Adrenal gland (tissue), 5 donors: ENCODE measurements at regions not wholly inside any gene's neighbourhood (a gene's known extent, or its start where the extent isn't known, plus 50 kb on each side); places are given as distances from the start of the nearest gene placed in this dataset.

Source experiments
- POLR2A ChIP-seq, 2 donors: fragments of 450-650 bp; IDR thresholded peaks; one replicate each; pipeline ENCODE4 v1.6.1; 2017; ENCODE audit warnings: antibody characterized with exemption in 2 of 2, mild to moderate bottlenecking in 2 of 2, moderate library complexity in 1 of 2
- TF ChIP-seq, protein P1 (sequence below), 6 experiments: fragments of 450-650 bp in 4 of 6; fragments of 200-600 bp in 2 of 6; sonication (generic) in 1 of 6; IDR thresholded peaks; 1 replicate in 5 of 6; 2 replicates in 1 of 6; pipeline versions ENCODE4 v1.5.1 to v1.8.0; 2016 to 2021; ENCODE audit warnings: antibody characterized with exemption in 6 of 6, mild to moderate bottlenecking in 2 of 6, moderate library complexity in 1 of 6
- donor health status: DM: no; HTN: no; CAD: no.

DNA sequence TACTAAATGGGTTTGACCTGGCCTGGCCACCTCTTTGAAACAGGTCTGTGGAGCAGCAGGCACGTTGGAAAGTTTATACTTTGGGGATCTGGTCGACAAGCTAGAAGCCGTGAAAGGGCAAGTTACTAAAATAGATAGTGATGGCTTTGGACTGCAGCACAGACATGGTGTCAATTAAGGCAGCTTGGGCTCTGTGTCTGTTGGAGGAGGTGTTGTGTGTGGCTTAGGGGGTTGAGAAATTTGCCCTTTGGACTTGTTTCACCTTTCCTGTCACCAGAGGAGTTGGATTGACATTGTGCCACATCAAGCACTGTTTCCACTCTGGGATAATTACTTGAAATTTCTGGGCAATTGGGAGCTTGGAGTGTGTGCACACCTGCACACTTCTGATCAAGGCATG, 251.8 kb upstream of the MKI67 start:
- TF ChIP-seq, protein P1, sequence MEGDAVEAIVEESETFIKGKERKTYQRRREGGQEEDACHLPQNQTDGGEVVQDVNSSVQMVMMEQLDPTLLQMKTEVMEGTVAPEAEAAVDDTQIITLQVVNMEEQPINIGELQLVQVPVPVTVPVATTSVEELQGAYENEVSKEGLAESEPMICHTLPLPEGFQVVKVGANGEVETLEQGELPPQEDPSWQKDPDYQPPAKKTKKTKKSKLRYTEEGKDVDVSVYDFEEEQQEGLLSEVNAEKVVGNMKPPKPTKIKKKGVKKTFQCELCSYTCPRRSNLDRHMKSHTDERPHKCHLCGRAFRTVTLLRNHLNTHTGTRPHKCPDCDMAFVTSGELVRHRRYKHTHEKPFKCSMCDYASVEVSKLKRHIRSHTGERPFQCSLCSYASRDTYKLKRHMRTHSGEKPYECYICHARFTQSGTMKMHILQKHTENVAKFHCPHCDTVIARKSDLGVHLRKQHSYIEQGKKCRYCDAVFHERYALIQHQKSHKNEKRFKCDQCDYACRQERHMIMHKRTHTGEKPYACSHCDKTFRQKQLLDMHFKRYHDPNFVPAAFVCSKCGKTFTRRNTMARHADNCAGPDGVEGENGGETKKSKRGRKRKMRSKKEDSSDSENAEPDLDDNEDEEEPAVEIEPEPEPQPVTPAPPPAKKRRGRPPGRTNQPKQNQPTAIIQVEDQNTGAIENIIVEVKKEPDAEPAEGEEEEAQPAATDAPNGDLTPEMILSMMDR (IDR thresholded peaks at IDR 0.05) = no peak
- no peak for TF ChIP-seq POLR2A (IDR thresholded peaks at IDR 0.05)
